HG02610 (cell line): ENCODE measurements at regions not wholly inside any gene's neighbourhood (a gene's known extent, or its start where the extent isn't known, plus 50 kb on each side); places are given as distances from the start of the nearest gene placed in this dataset.

ENCODE experiments used
- ATAC-seq: cut with Tn5 transposase; IDR thresholded peaks from one replicate; pipeline ENCODE4 v1.9.1; 2021; ENCODE audit warnings: mild to moderate bottlenecking, moderate library complexity; ENCODE audit not compliant: unreplicated experiment

GRCh38 chr4:16952896-16953630 is 54.6 kb upstream of the LDB2 start:
- no peak for ATAC-seq

DNA sequence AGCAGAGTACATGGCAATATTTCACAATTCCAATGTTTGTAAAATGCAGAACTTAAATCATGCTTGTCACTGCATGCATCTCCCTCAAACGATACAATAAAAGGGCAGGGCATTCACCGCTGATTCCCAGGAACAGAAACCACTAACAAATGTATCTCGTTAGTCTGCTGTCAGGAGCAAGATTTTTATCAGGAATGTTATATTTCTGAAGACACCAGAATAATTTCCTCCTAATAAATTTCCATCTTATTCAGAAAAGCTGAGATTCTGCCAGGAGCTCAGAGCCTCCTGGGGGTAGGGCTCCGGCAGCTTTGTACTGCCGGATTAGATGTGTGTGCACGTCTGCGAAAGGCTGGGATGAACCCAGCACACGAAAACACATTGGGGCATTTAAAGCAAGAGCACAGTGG is 54.0 kb upstream of the LDB2 start:
- no peak for ATAC-seq
